Neuronal stem cell (in vitro differentiated cells): ENCODE measurements at regions not wholly inside any gene's neighbourhood (a gene's known extent, or its start where the extent isn't known, plus 50 kb on each side); places are given as distances from the start of the nearest gene placed in this dataset.

Experiments used
- DNase-seq: peaks from one replicate; pipeline ENCODE4 v3.0.0-alpha.2; 2013; ENCODE audit warnings: low spot score
- H2AFZ ChIP-seq: one replicate; pipeline ENCODE4 v1.6.1; 2013; ENCODE audit warnings: mild to moderate bottlenecking, low read length, inconsistent platforms
- H2AK5ac ChIP-seq: 2 replicates; pipeline ENCODE4 v1.6.1; 2013; ENCODE audit warnings: low read depth, mild to moderate bottlenecking, inconsistent platforms, low read length, moderate library complexity, mixed read lengths
- H2BK120ac ChIP-seq: 2 replicates; pipeline ENCODE4 v1.6.1; 2013; ENCODE audit warnings: low read depth, mild to moderate bottlenecking, inconsistent platforms, low read length, moderate library complexity, mixed read lengths
- H2BK12ac ChIP-seq: one replicate; pipeline ENCODE4 v1.6.1; 2013; ENCODE audit warnings: low read length, inconsistent platforms
- H2BK15ac ChIP-seq: 2 replicates; pipeline ENCODE4 v1.6.1; 2013; ENCODE audit warnings: mild to moderate bottlenecking, low read length, inconsistent platforms, mixed read lengths
- H2BK5ac ChIP-seq: one replicate; pipeline ENCODE4 v1.6.1; 2013; ENCODE audit warnings: inconsistent platforms, mild to moderate bottlenecking, low read length, moderate library complexity
- H3K14ac ChIP-seq: one replicate; pipeline ENCODE4 v1.6.1; 2013; ENCODE audit warnings: low read length, inconsistent platforms
- H3K18ac ChIP-seq: 2 replicates; pipeline ENCODE4 v1.6.1; 2013; ENCODE audit warnings: low read length, inconsistent platforms
- H3K23ac ChIP-seq: 2 replicates; pipeline ENCODE4 v1.6.1; 2013; ENCODE audit warnings: low read depth, mild to moderate bottlenecking, mixed read lengths, low read length, inconsistent platforms; ENCODE audit not compliant: poor library complexity
- H3K27ac ChIP-seq: replicated peaks from 3 replicates; pipeline ENCODE4 v1.5.1; 2013; ENCODE audit warnings: low read length, inconsistent platforms
- H3K27me3 ChIP-seq, 3 experiments: 2 replicates each; pipeline ENCODE4 v1.6.1; 2013; ENCODE audit warnings: low read length in 3 of 3, mild to moderate bottlenecking in 2 of 3, inconsistent platforms in 1 of 3, low read depth in 1 of 3, mixed read lengths in 1 of 3, moderate library complexity in 1 of 3; ENCODE audit not compliant: control insufficient read depth in 3 of 3, insufficient read depth in 3 of 3
- H3K36me3 ChIP-seq, 2 donors: replicated peaks in 1 of 2; 2 replicates each; pipeline ENCODE4 v1.6.1; 2013; ENCODE audit warnings: low read length in 2 of 2; ENCODE audit not compliant: control insufficient read depth in 2 of 2, insufficient read depth in 2 of 2
- H3K4ac ChIP-seq: 2 replicates; pipeline ENCODE4 v1.6.1; 2013; ENCODE audit warnings: inconsistent platforms, mild to moderate bottlenecking, low read length, moderate library complexity
- H3K4me1 ChIP-seq, 2 donors: 1 replicate in 1 of 2; 2 replicates in 1 of 2; pipeline ENCODE4 v1.6.1; 2013; ENCODE audit warnings: low read length in 2 of 2, low read depth in 1 of 2; ENCODE audit not compliant: control insufficient read depth in 2 of 2, insufficient read depth in 1 of 2
- H3K4me2 ChIP-seq: one replicate; pipeline ENCODE4 v1.6.1; 2013; ENCODE audit warnings: mild to moderate bottlenecking, low read length, inconsistent platforms; ENCODE audit not compliant: insufficient read depth, poor library complexity, severe bottlenecking
- H3K4me3 ChIP-seq, 2 donors: 2 replicates each; pipeline ENCODE4 v1.5.1; 2013; ENCODE audit warnings: low read length in 2 of 2, mild to moderate bottlenecking in 2 of 2, inconsistent platforms in 1 of 2, moderate library complexity in 1 of 2
- H3K79me1 ChIP-seq: one replicate; pipeline ENCODE4 v1.6.1; 2013; ENCODE audit warnings: low read depth, mild to moderate bottlenecking, inconsistent platforms, low read length, moderate library complexity
- H3K9ac ChIP-seq: one replicate; pipeline ENCODE4 v1.6.1; 2013; ENCODE audit warnings: mild to moderate bottlenecking, low read depth, low read length, inconsistent platforms; ENCODE audit not compliant: poor library complexity
- H3K9me3 ChIP-seq, 2 donors: replicated peaks in 1 of 2; 2 replicates each; pipeline versions ENCODE3 to v1.6.1; 2013; ENCODE audit warnings: low read length in 2 of 2, mild to moderate bottlenecking in 2 of 2, inconsistent platforms in 1 of 2, low read depth in 1 of 2, mixed read lengths in 1 of 2, moderate library complexity in 1 of 2; ENCODE audit not compliant: control insufficient read depth in 2 of 2, insufficient read depth in 1 of 2
- H4K8ac ChIP-seq: one replicate; pipeline ENCODE4 v1.6.1; 2013; ENCODE audit warnings: low read depth, mild to moderate bottlenecking, inconsistent platforms, low read length, moderate library complexity
- H4K91ac ChIP-seq: one replicate; pipeline ENCODE4 v1.6.1; 2013; ENCODE audit warnings: low read length, low read depth, mild to moderate bottlenecking, inconsistent platforms; ENCODE audit not compliant: poor library complexity
- WGBS, 2 donors: extraction: QIAGEN DNeasy Blood & Tissue Kit; methylation state at CpG; one replicate each; pipeline ENCODE4 v1.1.7; 2013; ENCODE audit warnings: missing lambda C conversion rate in 2 of 2, mixed read lengths in 1 of 2; ENCODE audit not compliant: insufficient read length in 2 of 2, insufficient replicate concordance in 1 of 2; ENCODE audit errors: extremely low coverage in 2 of 2; 5-methylcytosine and 5-hydroxymethylcytosine counted together

DNA sequence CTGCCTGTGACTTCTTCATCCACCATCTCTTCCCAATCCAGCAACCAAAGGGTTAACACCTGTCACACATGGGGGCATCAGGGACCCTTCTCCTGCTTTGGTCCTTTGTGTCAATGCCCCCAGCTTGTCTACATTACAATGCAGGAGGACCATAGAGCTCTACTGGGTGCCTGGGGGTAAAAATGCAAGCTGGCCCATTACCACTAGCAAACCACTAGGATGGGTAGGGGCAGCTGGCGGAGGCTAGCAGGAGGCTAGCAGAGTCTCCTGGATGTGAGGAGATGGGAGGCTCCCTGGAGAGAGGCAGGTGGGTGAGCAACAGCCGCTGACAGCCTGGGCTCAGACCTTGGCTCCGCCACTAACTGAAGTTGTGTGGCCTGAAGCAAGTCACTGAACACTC, 153.4 kb upstream of the SKOR2 start:
- Histone ChIP-seq H2BK120ac (no peak overlapping the region), H3K27ac (no peak overlapping the region), H3K9ac (no peak overlapping the region), H2BK12ac (no peak overlapping the region), H3K79me1 (no peaks in the 10 kb centered on the region), H2BK5ac (no peak overlapping the region), H3K9me3 (no peaks in the 10 kb centered on the region), H2BK15ac (no peak overlapping the region), H3K14ac (no peak overlapping the region), H3K23ac (no peak overlapping the region), H2AK5ac (no peak overlapping the region), H3K18ac (no peak overlapping the region), H4K91ac (no peak overlapping the region), H3K4me1 (peaks cover 0 to 1% of the 10 kb centered on the region in 2 donors), H3K4me2 (no peak overlapping the region), H3K27me3 (no peaks in the 10 kb centered on the region), H3K4me3 (no peak overlapping the region), H3K4ac (no peak overlapping the region), H4K8ac (no peak overlapping the region), H2AFZ (no peak overlapping the region), H3K36me3 (no peaks in the 10 kb centered on the region)
- WGBS, 2 donors, result no CpG with 5 or more reads among the region's 3 CpGs
- DNase-seq, result no peak

DNA sequence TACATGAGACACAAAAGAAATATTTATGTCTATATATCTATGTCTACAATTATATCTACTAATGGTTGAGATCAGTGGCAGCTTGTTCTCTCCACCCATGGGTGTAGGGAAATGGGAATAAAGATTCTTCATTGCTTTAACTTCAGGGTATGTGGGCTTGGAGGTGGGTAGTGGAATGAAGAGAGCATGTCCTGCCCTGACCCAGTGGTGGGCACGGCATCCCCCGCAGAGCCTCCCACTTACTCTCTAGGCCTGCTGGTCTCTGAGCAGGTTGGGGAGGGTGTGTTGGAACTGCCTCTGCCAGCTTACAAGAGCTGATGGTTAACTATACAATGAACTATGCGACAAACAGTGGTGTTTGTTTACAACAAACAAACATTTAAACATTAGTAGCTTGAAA, 152.5 kb upstream of the SKOR2 start:
- Histone ChIP-seq H2AK5ac (no peak overlapping the region), H3K4me1 (no peaks in the 10 kb centered on the region), H2BK15ac (no peak overlapping the region), H2BK12ac (no peak overlapping the region), H4K8ac (no peak overlapping the region), H2BK5ac (no peak overlapping the region), H2AFZ (no peak overlapping the region), H3K27me3 (no peaks in the 10 kb centered on the region), H3K23ac (no peak overlapping the region), H3K9ac (no peak overlapping the region), H3K18ac (no peak overlapping the region), H3K27ac (no peak overlapping the region), H3K14ac (no peak overlapping the region), H3K4me3 (no peak overlapping the region), H3K79me1 (no peaks in the 10 kb centered on the region), H2BK120ac (no peak overlapping the region), H3K9me3 (peaks cover 0 to 2% of the 10 kb centered on the region in 2 donors), H4K91ac (no peak overlapping the region), H3K4ac (no peak overlapping the region), H3K4me2 (no peak overlapping the region), H3K36me3 (no peaks in the 10 kb centered on the region)
- no CpG with 5 or more reads among the region's 3 CpGs for WGBS, 2 donors
- DNase-seq, result no peak

DNA sequence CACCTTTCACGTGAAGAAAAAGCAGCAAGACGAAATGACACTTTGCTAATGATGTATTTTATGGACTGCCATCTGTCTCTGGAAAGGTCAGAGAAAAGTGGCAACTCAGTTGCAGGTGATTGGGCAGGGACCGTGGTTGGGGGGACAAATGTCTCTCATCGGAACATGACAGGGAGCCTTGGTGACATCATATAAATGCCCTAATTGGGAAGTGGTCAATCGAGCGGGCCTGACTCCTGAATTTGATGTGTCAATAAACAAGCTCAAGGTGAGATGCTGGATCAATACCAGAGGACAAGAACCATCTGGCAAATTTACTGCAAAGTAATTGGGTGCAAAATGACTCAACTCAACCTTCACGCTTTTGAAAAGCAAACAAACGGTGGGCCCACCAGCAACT, 151.9 kb upstream of the SKOR2 start:
- no peak overlapping the region for H2AK5ac ChIP-seq
- H3K36me3 ChIP-seq, result no peaks in the 10 kb centered on the region
- no peak overlapping the region for H3K4me3 ChIP-seq
- no CpG with 5 or more reads among the region's 8 CpGs for WGBS, 2 donors
- no peak overlapping the region for H3K4me2 ChIP-seq
- no peaks in the 10 kb centered on the region for H3K79me1 ChIP-seq
- H3K4ac ChIP-seq, result no peak overlapping the region
- H3K27ac ChIP-seq, result no peak overlapping the region
- no peak overlapping the region for H3K14ac ChIP-seq
- no peak overlapping the region for H3K18ac ChIP-seq
- H3K23ac ChIP-seq, result no peak overlapping the region
- no peaks in the 10 kb centered on the region for H3K4me1 ChIP-seq
- no peak overlapping the region for H2AFZ ChIP-seq
- H4K8ac ChIP-seq, result no peak overlapping the region
- DNase-seq, result no peak
- no peak overlapping the region for H3K9ac ChIP-seq
- H3K27me3 ChIP-seq, result no peaks in the 10 kb centered on the region
- H2BK5ac ChIP-seq, result no peak overlapping the region
- no peak overlapping the region for H4K91ac ChIP-seq
- H2BK120ac ChIP-seq, result no peak overlapping the region
- peaks cover 0 to 5% of the 10 kb centered on the region in 2 donors for H3K9me3 ChIP-seq
- H2BK12ac ChIP-seq, result no peak overlapping the region
- no peak overlapping the region for H2BK15ac ChIP-seq

DNA sequence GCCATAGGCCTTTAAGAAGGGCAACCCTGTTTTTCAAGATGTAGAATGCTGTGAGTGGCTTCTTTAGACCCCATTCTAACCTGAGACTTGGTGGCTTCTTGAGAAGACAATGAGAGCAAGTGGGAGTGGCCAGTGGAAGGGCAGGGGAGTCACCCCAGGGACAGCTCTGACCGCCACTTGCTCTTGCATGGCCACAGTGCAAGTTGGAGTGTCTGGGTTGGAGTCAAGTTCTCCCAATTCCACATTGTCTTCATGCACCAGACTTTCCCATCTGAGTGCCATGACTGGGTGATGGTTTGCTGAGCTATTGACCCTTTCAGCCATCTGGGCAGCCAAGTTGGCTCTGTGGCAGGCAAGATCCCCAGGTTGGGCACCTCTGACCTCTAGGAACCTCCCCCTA, 148.0 kb upstream of the SKOR2 start:
- Histone ChIP-seq H3K4me1 (no peaks in the 10 kb centered on the region), H3K4me3 (no peak overlapping the region), H2AK5ac (no peak overlapping the region), H3K23ac (no peak overlapping the region), H3K4me2 (no peak overlapping the region), H2BK5ac (no peak overlapping the region), H4K8ac (no peak overlapping the region), H2BK120ac (no peak overlapping the region), H3K27me3 (no peaks in the 10 kb centered on the region), H3K27ac (no peak overlapping the region), H3K36me3 (no peaks in the 10 kb centered on the region), H2AFZ (no peak overlapping the region), H3K9ac (no peak overlapping the region), H4K91ac (no peak overlapping the region), H3K14ac (no peak overlapping the region), H3K18ac (no peak overlapping the region), H3K4ac (no peak overlapping the region), H3K79me1 (no peaks in the 10 kb centered on the region), H2BK12ac (no peak overlapping the region), H2BK15ac (no peak overlapping the region), H3K9me3 (peaks cover 0 to 6% of the 10 kb centered on the region in 2 donors)
- WGBS, 2 donors, result no CpG with 5 or more reads among the region's 1 CpG
- DNase-seq, result no peak
